ENCODE measurements at regions not wholly inside any gene's neighbourhood (a gene's known extent, or its start where the extent isn't known, plus 50 kb on each side); places are given as distances from the start of the nearest gene placed in this dataset.

- TF ChIP-seq ZBTB40 (IDR thresholded peaks at IDR 0.05) (no peak), ZBTB40 (CRISPR knock-in tag; IDR thresholded peaks at IDR 0.05) (no peak), MEIS1 (CRISPR knock-in tag; IDR thresholded peaks at IDR 0.05; ENCODE audit: borderline replicate concordance) (no peak), TP53 (CRISPR knock-in tag; conservative IDR thresholded peaks at IDR 0.05) (no peak), ISL2 (CRISPR knock-in tag; IDR thresholded peaks at IDR 0.05) (no peak), ZNF569 (CRISPR knock-in tag; IDR thresholded peaks at IDR 0.05; ENCODE audit: borderline replicate concordance) (no peak), ZBTB37 (CRISPR knock-in tag; IDR thresholded peaks at IDR 0.05) (no peak), SNAPC2 (CRISPR knock-in tag; IDR thresholded peaks at IDR 0.05) (no peak), HOXA3 (CRISPR knock-in tag; IDR thresholded peaks at IDR 0.05) (no peak), ZFX (CRISPR knock-in tag; IDR thresholded peaks at IDR 0.05; ENCODE audit: low read depth) (no peak), ZBTB14 (CRISPR knock-in tag; IDR thresholded peaks at IDR 0.05) (no peak), ARID5B (CRISPR knock-in tag; IDR thresholded peaks at IDR 0.05) (no peak)
These were observed 52.1 kb upstream of the LAPTM5 start (continued) for GRCh38 chr1:30809514-30810263.

All from HepG2 (cell line).